Colon (tissue), 2 donors: ENCODE measurements at regions not wholly inside any gene's neighbourhood (a gene's known extent, or its start where the extent isn't known, plus 50 kb on each side); places are given as distances from the start of the nearest gene placed in this dataset.
"Not testable (repeated sequence)": the region's sequence is repeated elsewhere in the genome, so short reads cannot be mapped to it uniquely, and the experiment has no call there.

Experiments used
- FAIRE-seq: peaks from 2 replicates; lab custom pipeline; 2012; peaks lifted over from hg19 to GRCh38; lab: Jason Lieb, UNC
- donor health status: control.
- donor health status: control.

DNA sequence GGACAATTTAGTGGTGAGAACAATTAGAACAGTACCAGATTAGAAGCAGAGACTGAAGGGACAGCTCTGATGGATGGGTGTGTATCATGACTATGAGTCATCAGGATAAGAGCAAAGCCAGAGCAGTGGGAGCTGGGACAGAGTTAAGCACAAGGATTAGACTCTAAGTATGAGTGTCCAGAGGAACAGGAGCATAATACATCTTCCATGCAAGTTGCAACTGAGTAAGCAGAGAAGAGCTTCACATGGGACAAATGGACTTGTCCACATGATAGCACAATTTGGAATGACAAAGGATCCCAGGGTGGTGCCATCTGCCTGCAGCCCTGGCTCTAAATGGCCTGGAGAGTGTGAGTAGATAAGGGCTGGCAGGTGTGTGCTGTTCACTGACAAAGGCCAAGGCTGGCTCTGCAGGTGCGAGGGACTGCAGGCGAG lies 226.4 kb upstream of the CAND1 start:
- no peak for FAIRE-seq

DNA sequence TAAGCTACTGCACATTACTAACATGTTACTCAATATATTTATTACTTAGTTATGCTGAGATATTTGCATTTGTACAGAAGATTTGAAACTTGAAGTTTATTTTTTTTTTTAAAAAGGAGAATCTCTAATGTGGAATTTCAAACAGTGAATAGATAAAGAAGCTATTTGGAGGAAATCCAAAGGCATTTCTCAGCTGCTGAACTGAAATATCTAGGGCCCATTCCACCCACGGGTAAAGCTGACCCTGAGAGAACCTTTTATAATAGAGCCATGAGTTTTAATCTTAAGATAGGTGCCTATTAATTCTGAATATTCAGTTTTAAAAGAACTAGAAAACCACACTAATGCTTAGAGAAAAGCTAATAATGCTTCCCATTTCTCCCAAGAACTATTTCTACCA lies 225.4 kb upstream of the CAND1 start:
- FAIRE-seq: no peak

DNA sequence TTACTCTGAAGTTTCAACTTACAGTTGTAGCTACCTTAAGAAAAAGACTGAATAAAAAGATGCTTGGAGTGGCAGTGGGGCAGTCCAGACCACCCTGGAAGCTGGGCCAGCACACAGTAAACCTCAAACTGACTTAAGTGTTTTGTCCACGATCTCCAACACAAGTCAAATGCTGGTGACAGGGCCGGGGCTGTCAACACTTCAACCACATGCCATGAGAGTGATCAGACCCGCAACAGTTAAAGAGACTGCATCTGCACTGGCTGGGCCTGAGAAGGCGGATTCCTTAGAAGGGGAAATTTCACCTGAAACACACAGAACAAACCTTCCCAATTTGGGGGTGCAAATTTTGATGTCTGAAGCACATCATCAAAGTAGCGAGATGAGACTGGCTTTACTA lies 223.5 kb upstream of the CAND1 start:
- no peak for FAIRE-seq

DNA sequence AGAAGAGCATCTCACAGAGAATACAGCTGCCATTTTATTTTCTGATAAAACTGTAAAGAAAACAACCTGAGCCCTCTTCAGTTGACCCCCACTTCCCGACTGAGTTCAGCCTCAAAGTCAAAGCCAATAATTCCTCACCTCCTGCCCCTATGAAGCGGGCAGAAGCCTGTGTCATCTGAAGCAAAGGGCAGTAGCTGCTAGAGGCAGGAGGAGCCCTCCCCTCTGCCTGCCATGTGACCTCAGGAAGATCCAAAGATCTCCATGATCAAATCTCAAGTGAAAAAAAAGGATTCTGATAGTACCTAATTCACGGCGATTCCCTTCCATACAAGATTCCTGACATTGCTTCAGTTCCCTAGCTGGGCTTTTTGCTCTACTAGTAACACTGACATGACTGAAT lies 223.1 kb upstream of the CAND1 start:
- no peak for FAIRE-seq

DNA sequence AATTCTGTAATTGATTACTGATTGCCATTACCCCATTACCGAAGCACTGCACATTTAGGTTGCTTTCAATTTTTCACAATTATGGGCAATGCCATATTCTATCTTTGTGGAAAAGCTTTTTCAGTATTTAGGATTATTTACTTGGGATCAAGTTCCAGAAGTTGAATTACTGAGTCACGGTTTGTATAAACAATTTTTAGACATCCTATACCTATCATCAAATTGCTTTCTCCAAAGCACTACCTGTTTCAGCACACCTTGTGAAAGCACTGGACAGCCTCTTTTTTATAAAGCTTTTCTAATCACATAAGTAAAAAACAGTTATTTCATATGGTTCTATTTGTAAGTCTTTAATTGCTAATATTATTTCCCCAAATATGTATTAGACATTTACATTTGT lies 221.5 kb upstream of the CAND1 start:
- FAIRE-seq: no peak

DNA sequence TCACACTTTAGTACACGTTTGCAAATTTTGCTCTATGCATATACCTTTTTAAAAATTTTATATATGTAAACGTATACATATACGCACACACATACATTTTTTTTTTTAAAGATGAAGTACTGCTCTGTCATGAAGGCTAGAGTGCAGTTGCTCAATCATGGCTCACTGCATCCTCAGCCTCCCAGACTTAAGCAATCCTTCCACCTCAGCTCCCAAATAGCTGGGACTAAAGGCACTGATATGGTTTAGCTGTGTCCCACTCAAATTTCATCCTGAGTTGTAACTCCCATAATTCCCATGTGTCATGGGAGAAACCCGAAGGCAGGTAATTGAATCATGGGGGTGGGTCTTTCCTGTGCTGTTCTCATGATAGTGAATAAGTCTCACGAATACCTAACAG lies 220.8 kb upstream of the CAND1 start:
- no peak for FAIRE-seq

DNA sequence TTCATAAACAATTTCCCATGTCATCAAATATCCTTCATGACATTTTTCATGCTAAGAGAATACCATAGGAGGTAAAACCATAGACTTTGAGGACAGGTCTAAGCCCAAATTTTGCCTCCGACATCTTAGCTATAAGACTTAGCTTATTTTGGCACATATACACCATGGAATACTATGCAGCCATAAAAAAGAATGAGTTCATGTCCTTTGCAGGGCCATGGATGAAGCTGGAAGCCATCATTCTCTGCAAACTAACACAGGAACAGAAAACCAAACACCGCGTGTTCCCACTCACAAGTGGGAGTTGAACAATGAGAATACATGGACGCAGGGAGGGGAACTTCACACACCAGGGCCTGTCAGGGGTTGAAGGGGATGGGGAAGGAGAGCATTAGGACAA lies 220.0 kb upstream of the CAND1 start:
- not testable (repeated sequence) for FAIRE-seq

DNA sequence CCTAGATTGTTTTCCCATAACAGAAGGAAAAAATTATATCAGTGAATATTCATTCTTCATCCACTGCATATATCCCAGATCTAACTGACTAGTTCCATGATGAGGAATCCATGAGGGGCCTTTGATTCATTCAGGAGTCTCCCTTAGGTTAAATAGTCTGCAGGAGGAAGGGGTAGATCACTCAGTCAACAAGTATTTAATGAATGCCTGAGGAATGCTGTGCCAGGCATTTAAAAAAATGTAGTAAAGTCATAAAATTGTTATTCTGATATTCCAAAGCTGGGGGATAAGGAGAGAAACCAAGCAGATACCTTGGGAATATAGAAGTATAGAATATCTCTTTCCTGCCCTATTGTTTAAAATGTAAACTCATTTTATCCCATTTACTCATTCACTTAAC lies 216.2 kb upstream of the CAND1 start:
- no peak for FAIRE-seq

DNA sequence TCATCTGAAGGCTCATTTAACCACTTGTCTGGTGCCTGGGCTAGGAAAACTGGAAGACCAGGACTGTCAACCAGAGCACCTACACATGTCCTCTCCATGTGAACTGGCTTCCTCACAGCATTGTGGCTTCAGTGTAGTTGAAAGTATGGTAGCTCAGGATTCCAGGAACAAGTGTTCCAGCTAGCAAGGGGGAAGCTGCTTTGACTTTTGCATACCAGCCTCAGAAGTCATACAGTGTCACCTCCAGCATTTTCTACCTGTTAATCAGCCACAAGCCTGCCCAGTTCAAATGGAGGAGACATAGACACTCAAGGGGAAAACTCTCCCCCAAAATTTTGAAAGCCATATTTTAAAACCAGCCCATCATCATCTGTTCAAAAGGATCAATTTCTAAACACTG lies 212.8 kb upstream of the CAND1 start:
- FAIRE-seq: no peak

DNA sequence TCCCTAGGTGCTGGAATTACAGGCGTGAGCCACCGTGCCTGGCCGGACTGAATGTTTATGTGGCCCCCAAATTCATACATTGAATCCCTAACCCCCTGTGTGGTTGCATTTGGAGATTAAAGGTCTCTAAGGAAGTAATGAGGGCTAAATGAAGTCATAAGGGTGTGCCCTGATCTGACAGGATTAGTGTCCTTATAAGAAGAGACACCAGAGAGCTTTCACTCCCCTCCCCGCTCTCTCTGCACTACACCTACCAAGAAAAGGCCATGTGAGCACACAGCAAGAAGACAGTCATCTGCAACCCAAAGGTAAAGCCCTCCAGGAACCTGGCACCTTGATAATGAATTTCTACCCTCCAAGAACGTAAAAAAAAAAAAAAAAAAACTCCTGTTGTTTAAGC lies 212.1 kb upstream of the CAND1 start:
- no peak for FAIRE-seq

DNA sequence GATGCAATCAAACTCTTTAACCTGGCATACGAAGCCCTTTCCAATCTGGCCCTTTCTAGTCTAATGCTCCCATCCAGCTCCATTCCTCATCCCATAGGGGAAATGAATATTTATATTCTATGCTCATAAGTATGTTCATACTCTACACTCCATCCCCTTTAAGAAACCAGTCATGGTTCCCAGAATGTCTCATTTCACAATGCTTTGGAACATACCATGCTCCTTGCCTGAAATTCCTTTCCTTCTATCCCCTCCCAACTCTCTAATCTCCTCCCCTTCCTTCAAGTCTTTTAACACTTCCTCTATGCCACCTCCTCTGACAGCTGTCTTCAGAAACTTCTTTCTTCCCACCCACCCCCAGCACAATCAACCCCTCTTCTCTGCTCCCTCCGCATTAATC lies 207.0 kb upstream of the CAND1 start:
- no peak for FAIRE-seq

DNA sequence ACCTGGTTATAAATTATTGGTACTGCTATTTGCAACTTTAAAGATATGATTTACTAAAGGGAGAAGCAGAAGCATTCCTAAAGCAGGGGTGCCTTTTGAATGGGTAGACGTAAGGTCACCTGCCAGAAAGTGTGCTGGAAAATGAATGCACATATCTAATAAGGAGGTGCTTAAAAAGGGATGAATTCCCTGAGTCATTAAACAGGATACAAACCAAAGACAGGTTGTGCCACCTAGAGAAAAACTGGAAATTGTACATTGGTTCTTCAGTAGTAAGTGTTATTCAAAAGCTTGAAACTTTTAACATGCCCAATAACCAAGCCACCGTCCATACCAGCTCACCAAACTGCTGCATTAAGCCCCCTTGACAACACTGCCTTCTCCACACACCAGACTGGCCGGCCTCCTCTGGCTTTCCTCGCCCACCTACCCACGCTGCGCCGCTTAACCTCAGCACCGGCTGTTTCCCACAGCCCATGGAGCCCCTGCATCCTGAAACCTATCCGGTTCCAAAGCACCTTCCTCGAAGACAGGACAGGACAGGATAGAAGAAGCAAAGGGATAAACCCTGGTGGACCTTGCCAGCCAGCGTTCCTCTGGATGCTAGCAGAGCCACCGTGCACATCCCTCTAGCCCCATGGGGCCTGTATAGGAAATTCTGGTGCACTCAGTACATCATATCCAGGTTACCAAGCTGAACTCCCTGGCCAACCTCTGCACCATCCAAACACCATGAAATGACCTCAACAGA lies 201.5 kb upstream of the CAND1 start:
- FAIRE-seq: no peak

DNA sequence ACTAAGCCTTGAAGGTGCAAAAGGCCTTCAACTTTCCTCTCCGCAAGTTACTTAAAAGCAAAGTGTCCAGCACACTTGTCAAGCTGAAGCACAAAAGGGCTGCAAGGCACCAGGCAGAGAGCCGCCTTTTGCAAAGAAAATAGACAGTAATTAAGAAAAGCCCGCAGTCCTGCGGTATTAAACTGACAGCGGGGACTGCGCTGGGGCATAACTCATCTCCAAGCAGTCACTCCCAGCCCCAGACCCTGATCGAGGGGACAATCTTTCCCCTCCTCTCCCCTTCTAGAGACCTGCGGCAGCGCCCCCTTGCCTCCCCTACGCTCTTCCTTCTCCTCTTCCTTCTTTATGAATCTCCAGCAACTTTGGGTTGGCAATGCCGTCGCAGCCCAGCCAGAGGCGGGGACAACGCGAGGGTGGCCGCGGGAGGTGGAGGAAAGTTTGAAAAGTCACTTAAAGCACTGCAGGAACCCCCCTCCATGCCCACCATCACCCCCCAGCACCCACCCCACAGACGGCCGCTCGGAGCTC lies 200.9 kb upstream of the CAND1 start:
- no peak for FAIRE-seq

DNA sequence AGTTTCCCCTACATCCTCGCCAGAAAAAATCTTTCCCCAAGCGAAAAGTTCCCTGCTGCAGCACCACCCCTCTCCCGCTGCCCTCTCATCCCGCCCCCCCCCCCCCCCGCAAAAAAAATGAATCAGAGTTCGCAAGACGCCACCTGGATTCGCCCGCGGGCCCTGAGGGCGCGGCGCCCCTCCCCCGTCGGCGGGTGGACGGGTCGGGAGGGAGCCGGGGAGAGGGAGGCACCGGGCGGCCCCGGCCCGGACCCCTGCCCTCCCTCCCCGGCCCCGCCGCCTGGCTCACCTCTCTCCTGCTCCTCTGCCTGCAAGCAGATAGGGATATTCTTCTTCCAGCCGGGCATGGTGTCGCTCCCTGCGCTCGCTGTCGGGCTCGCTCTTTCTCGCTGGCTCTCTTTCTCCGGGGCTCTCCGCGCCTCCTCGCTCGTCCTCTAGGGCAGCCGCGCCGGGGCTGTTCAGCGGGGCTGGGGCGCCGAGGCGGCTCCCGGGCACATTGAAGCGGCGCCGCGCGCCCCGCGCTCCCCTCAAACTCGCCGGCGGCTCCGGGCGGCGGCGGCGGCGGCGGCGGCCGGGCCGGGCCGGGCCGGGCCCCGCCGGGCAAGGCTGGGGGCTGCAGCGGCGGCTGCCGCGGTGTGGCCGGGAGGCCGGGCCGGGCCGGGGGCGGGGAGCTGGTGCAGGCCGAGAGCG lies 200.3 kb upstream of the CAND1 start:
- FAIRE-seq: no peak

DNA sequence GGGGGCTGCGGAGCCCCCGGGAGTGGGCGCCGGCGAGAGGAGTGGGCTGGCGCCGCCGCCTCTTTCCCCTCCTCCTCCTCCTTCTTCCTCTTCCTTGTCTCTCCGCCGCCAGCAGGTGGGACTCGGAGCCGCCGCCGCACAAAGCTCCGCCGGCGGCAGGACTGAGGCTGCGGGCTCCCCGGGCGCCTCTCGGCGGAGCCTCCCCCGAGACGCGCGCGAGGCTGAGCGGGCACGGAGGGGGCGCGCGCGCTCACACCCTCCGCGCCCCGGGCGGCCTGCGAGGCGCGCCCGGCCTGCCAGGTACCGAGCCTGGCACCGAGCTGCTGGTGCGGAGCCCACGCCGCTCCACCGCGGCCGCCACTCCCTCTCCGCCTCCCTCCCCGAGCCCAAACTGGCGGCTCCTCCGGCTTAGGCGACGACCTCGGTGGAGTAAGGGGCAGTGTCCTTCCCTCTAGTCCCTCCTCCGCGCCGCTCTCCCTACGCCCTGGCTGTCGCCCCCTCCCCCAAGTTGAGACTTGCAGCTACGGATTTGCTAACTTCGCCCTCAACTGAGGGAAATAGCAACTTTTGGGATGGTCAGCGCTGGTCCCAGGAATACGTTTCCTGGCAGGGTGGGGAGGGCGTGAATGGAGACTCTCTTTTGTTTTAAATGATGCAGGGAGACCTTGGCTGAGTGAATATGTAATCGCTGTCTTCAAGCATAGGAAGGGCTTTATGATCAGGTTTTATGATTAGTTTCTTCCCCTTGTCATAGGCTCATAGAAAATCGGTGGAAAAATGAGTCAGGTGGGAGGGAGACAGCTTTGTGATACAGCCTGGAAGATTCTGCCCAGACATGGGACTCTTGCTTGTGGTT lies 199.5 kb upstream of the CAND1 start:
- no peak for FAIRE-seq

DNA sequence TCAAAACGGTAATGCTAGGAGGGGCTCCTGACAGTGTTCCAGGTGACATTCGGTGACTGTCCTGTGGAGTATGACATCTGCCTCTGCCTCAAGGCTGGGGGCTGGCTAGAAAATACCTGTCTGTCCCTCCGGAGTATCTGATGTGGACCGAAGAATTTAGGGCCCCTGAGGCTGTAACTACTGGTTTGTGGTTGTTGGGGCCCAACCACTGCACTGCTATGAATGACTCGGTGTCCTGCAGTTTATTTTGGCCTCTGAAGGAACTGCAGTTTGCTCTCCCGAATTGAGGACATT lies 198.9 kb upstream of the CAND1 start:
- no peak for FAIRE-seq

DNA sequence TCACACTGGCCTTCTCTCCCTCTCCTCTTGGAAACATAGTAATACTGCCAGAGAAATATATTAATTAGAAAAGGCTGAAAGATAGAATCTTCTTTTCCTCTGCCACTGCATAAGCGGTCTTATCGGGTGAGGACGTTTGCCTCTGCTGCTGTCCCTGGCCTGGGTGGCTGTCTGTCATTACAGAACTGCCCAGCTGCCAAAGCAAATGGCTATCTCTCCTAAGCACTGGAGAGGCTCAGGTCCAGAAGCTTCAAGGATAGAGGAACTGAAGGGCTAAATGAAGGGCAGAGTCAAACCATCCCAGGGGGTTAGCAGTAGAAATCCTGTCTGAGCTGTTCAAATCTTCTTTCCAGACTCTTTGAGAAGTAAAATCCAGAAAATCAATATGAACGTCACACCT lies 198.6 kb upstream of the CAND1 start:
- FAIRE-seq: no peak

DNA sequence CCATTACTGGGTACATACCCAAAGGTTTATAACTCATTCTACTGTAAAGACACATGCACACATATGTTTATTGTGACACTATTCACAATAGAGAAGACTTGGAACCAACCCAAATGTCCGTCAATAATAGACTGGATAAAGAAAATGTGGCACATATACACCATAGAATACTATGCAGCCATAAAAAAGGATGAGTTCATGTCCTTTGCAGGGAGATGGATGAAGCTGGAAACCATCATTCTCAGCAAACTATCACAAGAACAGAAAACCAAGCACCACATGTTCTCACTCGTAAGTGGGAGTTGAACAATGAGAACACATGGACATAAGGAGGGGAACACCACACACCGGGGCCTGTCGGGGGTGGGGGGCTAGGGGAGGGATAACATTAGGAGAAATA lies 196.9 kb upstream of the CAND1 start:
- not testable (repeated sequence) for FAIRE-seq

DNA sequence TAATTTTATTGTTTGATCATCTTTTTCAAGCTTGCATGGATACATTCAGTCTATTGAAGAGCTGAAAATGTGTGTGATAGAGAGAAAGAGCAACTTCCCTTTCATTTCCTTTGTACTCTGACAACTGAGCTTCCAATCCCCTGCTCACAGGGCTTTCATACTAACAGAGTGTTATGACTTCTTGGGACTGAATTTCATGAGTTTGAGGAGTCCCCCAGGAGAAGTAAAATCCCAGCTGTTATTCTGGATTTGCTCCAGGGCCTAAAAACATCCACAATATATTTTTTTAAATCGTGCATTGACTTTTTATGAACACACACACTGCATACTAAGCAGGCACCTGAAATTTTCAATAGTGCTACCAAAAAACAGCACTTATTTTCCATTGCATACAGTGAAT lies 195.8 kb upstream of the CAND1 start:
- FAIRE-seq: no peak

DNA sequence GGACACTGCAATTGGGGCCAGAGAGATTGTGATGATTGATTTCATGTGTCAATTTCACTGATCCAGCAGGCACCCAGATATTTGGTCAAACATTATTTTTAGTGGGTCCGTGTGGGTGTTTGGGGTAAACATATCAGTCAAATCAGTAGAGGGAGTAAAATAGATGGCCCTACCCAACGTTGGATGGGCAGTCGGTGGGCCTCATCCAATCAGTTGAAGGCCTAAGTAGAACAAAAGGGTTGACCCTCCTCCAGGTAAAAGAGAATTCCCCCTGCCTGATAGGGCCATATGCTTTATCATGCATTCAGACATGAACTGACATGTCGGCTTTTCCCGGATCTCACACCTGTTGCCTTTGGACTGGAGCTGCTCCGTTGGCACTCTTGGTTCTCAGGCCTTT lies 195.1 kb upstream of the CAND1 start:
- FAIRE-seq: no peak

DNA sequence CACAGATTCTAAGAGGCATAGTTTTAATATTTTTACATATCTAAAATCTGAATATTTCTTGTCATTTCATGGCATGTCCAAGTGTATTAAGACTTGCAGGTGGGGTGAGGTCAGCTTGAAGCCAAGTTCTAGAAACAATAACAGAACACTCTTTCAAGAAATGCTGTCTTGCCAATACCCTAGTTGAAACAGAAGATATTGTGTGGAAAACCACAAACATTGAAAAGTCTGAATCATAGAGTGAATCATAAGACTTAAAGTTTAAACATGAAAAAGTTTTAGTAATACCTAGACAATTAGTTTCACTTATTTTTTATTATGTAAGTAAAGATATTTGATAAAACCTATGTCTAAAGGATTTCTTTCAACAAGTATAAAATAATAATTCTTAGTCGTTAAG lies 191.5 kb upstream of the CAND1 start:
- peak; percentile 41 for FAIRE-seq

DNA sequence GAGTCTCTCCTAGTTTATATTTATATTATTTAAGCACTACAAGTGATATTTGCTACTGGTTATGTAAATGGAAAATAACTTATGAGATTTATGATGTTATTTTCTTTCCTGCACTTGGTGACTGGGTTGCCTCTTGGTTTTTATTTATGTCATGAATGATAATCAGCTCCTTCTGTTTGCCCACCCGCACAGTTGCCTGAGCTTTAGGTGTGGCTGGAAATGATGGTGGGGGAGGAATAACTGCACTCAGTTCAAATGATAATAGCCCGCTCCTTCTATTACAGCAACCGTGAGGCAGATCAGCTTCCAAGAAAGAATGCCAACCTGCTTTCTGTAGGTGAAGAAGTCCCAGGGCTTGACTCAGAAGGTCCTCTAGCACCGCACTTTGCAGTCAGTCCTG lies 190.2 kb upstream of the CAND1 start:
- no peak for FAIRE-seq

DNA sequence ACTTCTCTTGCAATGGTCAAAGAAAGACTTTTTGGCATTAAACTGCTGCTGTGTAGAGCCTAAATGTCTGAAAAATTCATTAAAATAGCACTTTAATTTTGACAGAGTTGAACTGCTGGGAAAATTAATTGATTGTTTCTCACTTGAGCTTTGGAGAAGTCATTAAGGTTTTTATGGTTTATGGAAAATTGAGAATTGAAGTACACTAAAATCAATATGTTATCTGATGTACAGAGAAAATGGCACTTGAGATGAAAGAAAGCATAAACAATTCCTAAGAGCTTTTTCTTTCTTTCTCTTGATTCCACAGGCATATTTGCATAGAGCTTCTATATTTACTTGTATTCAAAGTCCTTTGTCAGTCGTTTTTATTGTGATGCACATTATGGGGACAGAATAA lies 188.5 kb upstream of the CAND1 start:
- no peak for FAIRE-seq
